PFSK-1 (cell line): ENCODE measurements at regions not wholly inside any gene's neighbourhood (a gene's known extent, or its start where the extent isn't known, plus 50 kb on each side); places are given as distances from the start of the nearest gene placed in this dataset.

Source experiments
- FOXP2 ChIP-seq: optimal IDR thresholded peaks from 2 replicates; pipeline ENCODE3; 2011; ENCODE audit warnings: borderline replicate concordance, control low read depth, inconsistent platforms; ENCODE audit not compliant: insufficient read depth; ENCODE audit errors: extremely low read length, extremely low read depth
- POLR2AphosphoS5 ChIP-seq: IDR thresholded peaks from 2 replicates; pipeline ENCODE4 v1.6.1; 2012; ENCODE audit warnings: low read depth, mild to moderate bottlenecking, control low read depth, low read length, moderate library complexity
- SIN3A ChIP-seq: IDR thresholded peaks from 2 replicates; pipeline ENCODE4 v1.6.1; 2012; ENCODE audit warnings: mild to moderate bottlenecking, low read length, moderate library complexity, borderline replicate concordance; ENCODE audit not compliant: insufficient read depth
- TAF1 ChIP-seq: IDR thresholded peaks from 2 replicates; pipeline ENCODE4 v1.6.1; 2012; ENCODE audit warnings: low read length, control low read depth, borderline replicate concordance; ENCODE audit not compliant: insufficient read depth
- TF ChIP-seq, protein P1 (sequence below), 2 experiments: IDR thresholded peaks; 2 replicates each; pipeline versions ENCODE4 v1.6.1 to v1.8.0; 2011 to 2012; ENCODE audit warnings: low read depth in 2 of 2, low read length in 2 of 2, control low read depth in 1 of 2, inconsistent platforms in 1 of 2, mild to moderate bottlenecking in 1 of 2, moderate library complexity in 1 of 2; ENCODE audit not compliant: insufficient read depth in 1 of 2

- TF ChIP-seq POLR2AphosphoS5 = no peak
- TF ChIP-seq, protein P1, sequence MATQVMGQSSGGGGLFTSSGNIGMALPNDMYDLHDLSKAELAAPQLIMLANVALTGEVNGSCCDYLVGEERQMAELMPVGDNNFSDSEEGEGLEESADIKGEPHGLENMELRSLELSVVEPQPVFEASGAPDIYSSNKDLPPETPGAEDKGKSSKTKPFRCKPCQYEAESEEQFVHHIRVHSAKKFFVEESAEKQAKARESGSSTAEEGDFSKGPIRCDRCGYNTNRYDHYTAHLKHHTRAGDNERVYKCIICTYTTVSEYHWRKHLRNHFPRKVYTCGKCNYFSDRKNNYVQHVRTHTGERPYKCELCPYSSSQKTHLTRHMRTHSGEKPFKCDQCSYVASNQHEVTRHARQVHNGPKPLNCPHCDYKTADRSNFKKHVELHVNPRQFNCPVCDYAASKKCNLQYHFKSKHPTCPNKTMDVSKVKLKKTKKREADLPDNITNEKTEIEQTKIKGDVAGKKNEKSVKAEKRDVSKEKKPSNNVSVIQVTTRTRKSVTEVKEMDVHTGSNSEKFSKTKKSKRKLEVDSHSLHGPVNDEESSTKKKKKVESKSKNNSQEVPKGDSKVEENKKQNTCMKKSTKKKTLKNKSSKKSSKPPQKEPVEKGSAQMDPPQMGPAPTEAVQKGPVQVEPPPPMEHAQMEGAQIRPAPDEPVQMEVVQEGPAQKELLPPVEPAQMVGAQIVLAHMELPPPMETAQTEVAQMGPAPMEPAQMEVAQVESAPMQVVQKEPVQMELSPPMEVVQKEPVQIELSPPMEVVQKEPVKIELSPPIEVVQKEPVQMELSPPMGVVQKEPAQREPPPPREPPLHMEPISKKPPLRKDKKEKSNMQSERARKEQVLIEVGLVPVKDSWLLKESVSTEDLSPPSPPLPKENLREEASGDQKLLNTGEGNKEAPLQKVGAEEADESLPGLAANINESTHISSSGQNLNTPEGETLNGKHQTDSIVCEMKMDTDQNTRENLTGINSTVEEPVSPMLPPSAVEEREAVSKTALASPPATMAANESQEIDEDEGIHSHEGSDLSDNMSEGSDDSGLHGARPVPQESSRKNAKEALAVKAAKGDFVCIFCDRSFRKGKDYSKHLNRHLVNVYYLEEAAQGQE (IDR thresholded peaks at IDR 0.05; ENCODE audit: insufficient read depth in 1 of 2, low read depth in 2 of 2, low read length in 2 of 2) = no peak
- TF ChIP-seq FOXP2 = no peak
- TF ChIP-seq TAF1 = no peak
- TF ChIP-seq SIN3A = no peak
Observed at GRCh38 chr6:132168961-132169360, 217.8 kb upstream of the CCN2 start.
